H1 (cell line): ENCODE measurements at regions not wholly inside any gene's neighbourhood (a gene's known extent, or its start where the extent isn't known, plus 50 kb on each side); places are given as distances from the start of the nearest gene placed in this dataset.

Experiments used
- CTCF ChIA-PET: fragments of 300-600 bp; sonication (Branson Sonifier 250); formaldehyde crosslinking; loops from one replicate; lab custom pipeline; 2021; ENCODE audit not compliant: partially characterized antibody; lab: Charles Lee
- POLR2A ChIA-PET: fragments of 300-600 bp; sonication (Branson Sonifier 250); formaldehyde crosslinking; loops from one replicate; lab custom pipeline; 2021; ENCODE audit warnings: inconsistent platforms; ENCODE audit not compliant: partially characterized antibody; lab: Charles Lee
- DNase-seq, 2 experiments: peaks; one replicate each; pipeline versions ENCODE4 v3.0.0 to v3.0.0-alpha.2; 2010 to 2022; ENCODE audit warnings: low spot score in 2 of 2, low read depth in 1 of 2, mixed read lengths in 1 of 2
- FAIRE-seq: peaks from 2 replicates; lab custom pipeline; 2011; peaks lifted over from hg19 to GRCh38; lab: Jason Lieb, UNC
- H2AFZ ChIP-seq: 2 replicates; pipeline ENCODE4 v1.8.1; 2012; ENCODE audit warnings: low read length, inconsistent platforms
- H2AK5ac ChIP-seq: 2 replicates; pipeline ENCODE4 v1.6.1; 2013; ENCODE audit warnings: low read depth, low read length
- H2BK120ac ChIP-seq: replicated peaks from 2 replicates; pipeline ENCODE3; 2013; ENCODE audit warnings: low read depth, low read length, inconsistent platforms
- H2BK12ac ChIP-seq: 2 replicates; pipeline ENCODE4 v1.6.1; 2013; ENCODE audit warnings: low read depth, low read length
- H2BK15ac ChIP-seq: 2 replicates; pipeline ENCODE4 v1.6.1; 2013; ENCODE audit warnings: low read length
- H2BK20ac ChIP-seq: 2 replicates; pipeline ENCODE4 v1.6.1; 2013; ENCODE audit warnings: low read length
- H2BK5ac ChIP-seq: 2 replicates; pipeline ENCODE4 v1.6.1; 2013; ENCODE audit warnings: low read depth, low read length
- H3K14ac ChIP-seq: 2 replicates; pipeline ENCODE4 v1.6.1; 2013; ENCODE audit warnings: inconsistent platforms; ENCODE audit not compliant: insufficient read length
- H3K18ac ChIP-seq: 2 replicates; pipeline ENCODE4 v1.6.1; 2013; ENCODE audit warnings: low read length; ENCODE audit errors: extremely low read depth
- H3K23ac ChIP-seq: 2 replicates; pipeline ENCODE4 v1.6.1; 2013; ENCODE audit warnings: inconsistent platforms; ENCODE audit not compliant: insufficient read length
- H3K23me2 ChIP-seq: 2 replicates; pipeline ENCODE4 v1.6.1; 2013; ENCODE audit warnings: low read depth, low read length
- H3K27ac ChIP-seq: 2 replicates; pipeline ENCODE4 v1.6.1; 2011; ENCODE audit warnings: low read depth, low read length, inconsistent platforms
- H3K27me3 ChIP-seq, 4 experiments: replicated peaks in 1 of 4; 1 replicate in 1 of 4; 2 replicates in 3 of 4; pipeline versions ENCODE4 v1.6.1 to v1.8.1; 2011 to 2013; ENCODE audit warnings: low read length in 3 of 4, mild to moderate bottlenecking in 3 of 4, inconsistent platforms in 2 of 4, mixed read lengths in 2 of 4, moderate library complexity in 1 of 4; ENCODE audit not compliant: control insufficient read depth in 3 of 4, insufficient read depth in 3 of 4; ENCODE audit errors: extremely low read depth in 1 of 4
- H3K36me3 ChIP-seq, 4 experiments: 2 replicates each; pipeline versions ENCODE4 v1.6.1 to v1.8.1; 2011 to 2013; ENCODE audit warnings: mild to moderate bottlenecking in 4 of 4, low read length in 3 of 4, moderate library complexity in 2 of 4, control low read depth in 1 of 4, inconsistent platforms in 1 of 4; ENCODE audit not compliant: insufficient read depth in 4 of 4, control insufficient read depth in 2 of 4
- H3K4ac ChIP-seq: replicated peaks from 2 replicates; pipeline ENCODE3; 2013; ENCODE audit warnings: low read length, low read depth, mixed read lengths, inconsistent platforms; ENCODE audit not compliant: insufficient read length
- H3K4me1 ChIP-seq, 4 experiments: replicated peaks in 1 of 4; 1 replicate in 1 of 4; 2 replicates in 3 of 4; pipeline versions ENCODE4 v1.6.1 to v1.8.1; 2011 to 2013; ENCODE audit warnings: low read length in 3 of 4, inconsistent platforms in 2 of 4, mixed read lengths in 1 of 4; ENCODE audit not compliant: insufficient read depth in 4 of 4, control insufficient read depth in 3 of 4
- H3K4me2 ChIP-seq, 2 experiments: 2 replicates each; pipeline versions ENCODE4 v1.6.1 to v1.8.1; 2011 to 2013; ENCODE audit warnings: low read depth in 2 of 2, low read length in 2 of 2, control low read depth in 1 of 2, inconsistent platforms in 1 of 2, mild to moderate bottlenecking in 1 of 2; ENCODE audit not compliant: insufficient read depth in 1 of 2
- H3K4me3 ChIP-seq, 4 experiments: fragments of 200-600, 300-600 bp in 1 of 4; sonication (generic), shearing (Covaris generic), sonication (Bioruptor Twin) in 1 of 4; 2 replicates each; pipeline versions ENCODE4 v1.5.1 to v1.8.1; 2011 to 2016; ENCODE audit warnings: low read length in 4 of 4, low read depth in 3 of 4, control low read depth in 2 of 4, inconsistent platforms in 2 of 4, mild to moderate bottlenecking in 2 of 4, mixed read lengths in 1 of 4, moderate library complexity in 1 of 4; ENCODE audit not compliant: insufficient read depth in 2 of 4; ENCODE audit errors: extremely low read depth in 1 of 4
- H3K56ac ChIP-seq: replicated peaks from 2 replicates; pipeline ENCODE3; 2013; ENCODE audit warnings: low read depth, mild to moderate bottlenecking, mixed read lengths, low read length, inconsistent platforms; ENCODE audit not compliant: insufficient read length
- H3K79me1 ChIP-seq: 2 replicates; pipeline ENCODE4 v1.6.1; 2013; ENCODE audit warnings: low read depth, low read length, control low read depth
- H3K79me2 ChIP-seq, 2 experiments: 2 replicates each; pipeline versions ENCODE4 v1.6.1 to v1.8.1; 2012 to 2013; ENCODE audit warnings: low read length in 2 of 2, mild to moderate bottlenecking in 2 of 2, inconsistent platforms in 1 of 2; ENCODE audit not compliant: insufficient read depth in 2 of 2, control insufficient read depth in 1 of 2
- H3K9ac ChIP-seq, 4 experiments: replicated peaks in 1 of 4; 1 replicate in 1 of 4; 2 replicates in 3 of 4; pipeline versions ENCODE4 v1.6.1 to v1.8.1; 2011 to 2013; ENCODE audit warnings: low read depth in 3 of 4, low read length in 3 of 4, control low read depth in 2 of 4, mild to moderate bottlenecking in 2 of 4, moderate library complexity in 2 of 4, inconsistent platforms in 1 of 4; ENCODE audit errors: extremely low read depth in 1 of 4
- H3K9me3 ChIP-seq, 2 experiments: 2 replicates each; pipeline versions ENCODE4 v1.6.1 to v1.8.1; 2012 to 2013; ENCODE audit warnings: mild to moderate bottlenecking in 2 of 2, moderate library complexity in 2 of 2, control low read depth in 1 of 2, inconsistent platforms in 1 of 2, low read depth in 1 of 2, low read length in 1 of 2, mixed read lengths in 1 of 2; ENCODE audit not compliant: insufficient read depth in 2 of 2
- H4K20me1 ChIP-seq, 2 experiments: replicated peaks in 1 of 2; 2 replicates each; pipeline versions ENCODE3 to v1.8.1; 2011 to 2013; ENCODE audit warnings: inconsistent platforms in 2 of 2, low read length in 2 of 2, mild to moderate bottlenecking in 1 of 2; ENCODE audit not compliant: insufficient read depth in 2 of 2, control insufficient read depth in 1 of 2
- H4K5ac ChIP-seq: 2 replicates; pipeline ENCODE4 v1.6.1; 2013; ENCODE audit warnings: low read length, low read depth, mixed read lengths, inconsistent platforms; ENCODE audit not compliant: insufficient read length
- H4K8ac ChIP-seq: 2 replicates; pipeline ENCODE4 v1.8.0; 2013; ENCODE audit warnings: mild to moderate bottlenecking, moderate library complexity, low read length, inconsistent platforms; ENCODE audit not compliant: insufficient read depth; ENCODE audit errors: extremely low read depth
- H4K91ac ChIP-seq: replicated peaks from 2 replicates; pipeline ENCODE3; 2013; ENCODE audit warnings: low read length, mixed read lengths, inconsistent platforms; ENCODE audit not compliant: insufficient read length
- CBX5 ChIP-seq: fragments of 300-800, 300-1000 bp; sonication (generic); IDR thresholded peaks from 2 replicates; pipeline ENCODE4 v1.7.1; 2016; ENCODE audit warnings: antibody characterized with exemption, low read length, low read depth
- CBX8 ChIP-seq: fragments of 300-800, 300-1000 bp; sonication (generic); IDR thresholded peaks from 2 replicates; pipeline ENCODE4 v1.7.1; 2016; ENCODE audit warnings: low read depth, low read length, borderline replicate concordance
- NANOG ChIP-seq: IDR thresholded peaks from 2 replicates; pipeline ENCODE4 v1.6.1; 2011; ENCODE audit warnings: low read length, low read depth, mild to moderate bottlenecking, inconsistent platforms; ENCODE audit not compliant: insufficient read depth, poor library complexity, severe bottlenecking
- PHF8 ChIP-seq: fragments of 200-600 bp; sonication (generic); conservative IDR thresholded peaks from 2 replicates; pipeline ENCODE4 v1.7.1; 2012; ENCODE audit warnings: low read depth, mild to moderate bottlenecking, inconsistent platforms, low read length, moderate library complexity
- RNF2 ChIP-seq: fragments of 200-900, 300-1000 bp; sonication (generic); IDR thresholded peaks from 2 replicates; pipeline ENCODE4 v1.7.1; 2016; ENCODE audit warnings: borderline replicate concordance, low read depth, mild to moderate bottlenecking, antibody characterized with exemption, low read length; ENCODE audit not compliant: poor library complexity, severe bottlenecking; ENCODE audit errors: missing control alignments
- WGBS, 2 experiments: shearing (Covaris generic) in 1 of 2; methylation state at CpG; one replicate each; pipeline versions ENCODE4 v1.1.6 to v1.1.7; 2013 to 2015; ENCODE audit warnings: low lambda C conversion rate in 2 of 2, mixed read lengths in 2 of 2, inconsistent platforms in 1 of 2, low coverage in 1 of 2, missing lambda C conversion rate in 1 of 2; ENCODE audit not compliant: insufficient replicate concordance in 2 of 2, insufficient coverage in 1 of 2, insufficient read length in 1 of 2; ENCODE audit errors: extremely low coverage in 1 of 2, missing lambda C conversion rate in 1 of 2; 5-methylcytosine and 5-hydroxymethylcytosine counted together
- TF ChIP-seq, protein P1 (sequence below): IDR thresholded peaks from 2 replicates; pipeline ENCODE4 v1.6.1; 2011; ENCODE audit warnings: low read depth, mild to moderate bottlenecking, low read length; ENCODE audit not compliant: insufficient read depth

- Histone ChIP-seq H3K4ac (no peak overlapping the region), H3K23ac (no peak overlapping the region), H2BK20ac (no peak overlapping the region), H2AK5ac (no peak overlapping the region), H3K4me1 (peaks cover 0 to 2% (median 0%) of the 10 kb centered on the region in 4 experiments; a peak in 1 of 7 replicates), H2BK120ac (no peak overlapping the region), H3K4me3 (no peak overlapping the region), H3K14ac (no peak overlapping the region), H3K36me3 (no peaks in the 10 kb centered on the region), H4K91ac (no peak overlapping the region), H3K79me2 (no peaks in the 10 kb centered on the region), H3K56ac (no peak overlapping the region), H3K9ac (no peak overlapping the region), H4K8ac (peak overlapping the region; percentile 80; the same call in 1 of the 2 replicates), H2BK12ac (no peak overlapping the region), H3K18ac (no peak overlapping the region), H2AFZ (no peak overlapping the region), H2BK5ac (no peak overlapping the region), H2BK15ac (no peak overlapping the region), H3K9me3 (no peaks in the 10 kb centered on the region), H4K5ac (no peak overlapping the region), H4K20me1 (no peaks in the 10 kb centered on the region), H3K27ac (no peak overlapping the region), H3K4me2 (no peak overlapping the region), H3K23me2 (no peaks in the 10 kb centered on the region), H3K79me1 (no peaks in the 10 kb centered on the region), H3K27me3 (no peaks in the 10 kb centered on the region)
- 98% methylated on average over 9 of the region's 9 CpGs; no CpG with 5 or more reads in 1 of the 2 experiments for WGBS, 2 experiments
- no peak for FAIRE-seq
- DNase-seq = no peak
- ChIA-PET CTCF (interaction anchor here (0.9 to 1.6 kb wide), 2 partner anchors 19 to 116 kb away, joined by 3 to 12 read pairs; no protein-coding TSS in a partner anchor), POLR2A (no interaction called here)
- TF ChIP-seq CBX5 (no peak), RNF2 (no peak), PHF8 (no peak), NANOG (no peak), CBX8 (no peak)
- TF ChIP-seq, protein P1, sequence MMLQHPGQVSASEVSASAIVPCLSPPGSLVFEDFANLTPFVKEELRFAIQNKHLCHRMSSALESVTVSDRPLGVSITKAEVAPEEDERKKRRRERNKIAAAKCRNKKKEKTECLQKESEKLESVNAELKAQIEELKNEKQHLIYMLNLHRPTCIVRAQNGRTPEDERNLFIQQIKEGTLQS = no peak
Observed at GRCh38 chr10:131435232-131435631, 123.7 kb upstream of the TCERG1L start.
